Transverse colon (tissue), 4 donors: ENCODE measurements at regions not wholly inside any gene's neighbourhood (a gene's known extent, or its start where the extent isn't known, plus 50 kb on each side); places are given as distances from the start of the nearest gene placed in this dataset.

Source experiments
- DNase-seq: peaks from one replicate; pipeline ENCODE4 v3.0.0-alpha.2; 2019
- H3K27ac ChIP-seq, 4 donors: fragments of 200-600 bp; sonication (generic); 2 replicates each; pipeline ENCODE4 v1.5.1; 2016 to 2018; ENCODE audit warnings: inconsistent platforms in 4 of 4
- H3K27me3 ChIP-seq: fragments of 200-600 bp; sonication (generic); 2 replicates; pipeline ENCODE4 v1.5.1; 2017; ENCODE audit warnings: inconsistent platforms
- H3K36me3 ChIP-seq, 4 donors: fragments of 200-600 bp; sonication (generic); 2 replicates each; pipeline ENCODE4 v1.5.1; 2017 to 2019; ENCODE audit warnings: inconsistent platforms in 4 of 4
- H3K4me1 ChIP-seq, 4 donors: fragments of 200-600 bp; sonication (generic); 2 replicates each; pipeline ENCODE4 v1.5.1; 2017 to 2020; ENCODE audit warnings: inconsistent platforms in 4 of 4
- H3K4me3 ChIP-seq, 4 donors: fragments of 200-600 bp; sonication (generic); 1 replicate in 1 of 4; 2 replicates in 3 of 4; pipeline versions ENCODE4 v1.5.1 to v1.6.1; 2017 to 2019; ENCODE audit warnings: inconsistent platforms in 4 of 4
- H3K9me3 ChIP-seq, 2 donors: fragments of 200-600 bp; sonication (generic); 2 replicates each; pipeline ENCODE4 v1.5.1; 2017 to 2019; ENCODE audit warnings: inconsistent platforms in 2 of 2
- CTCF ChIP-seq, 5 experiments: fragments of 200-600 bp in 3 of 5; fragments of 450-650 bp in 2 of 5; sonication (generic) in 3 of 5; IDR thresholded peaks; 1 replicate in 2 of 5; 2 replicates in 3 of 5; pipeline ENCODE4 v1.5.1; 2016 to 2017; ENCODE audit warnings: antibody characterized with exemption in 5 of 5, inconsistent platforms in 3 of 5, mild to moderate bottlenecking in 2 of 5, moderate library complexity in 1 of 5
- EP300 ChIP-seq: sonication (generic); formaldehyde crosslinking; IDR thresholded peaks from one replicate; pipeline ENCODE4 v1.6.1; 2017; ENCODE audit warnings: antibody characterized with exemption, low read depth
- POLR2A ChIP-seq: fragments of 450-650 bp; IDR thresholded peaks from one replicate; pipeline ENCODE4 v1.6.1; 2016; ENCODE audit warnings: antibody characterized with exemption, mild to moderate bottlenecking, moderate library complexity
- POLR2AphosphoS5 ChIP-seq, 3 donors: sonication (generic); formaldehyde crosslinking; IDR thresholded peaks; one replicate each; pipeline ENCODE4 v1.6.1; 2016; ENCODE audit warnings: antibody characterized with exemption in 3 of 3
- WGBS, 2 donors: methylation state at CpG; one replicate each; pipeline ENCODE4 v1.1.5; 2018; ENCODE audit warnings: low coverage in 1 of 2; 5-methylcytosine and 5-hydroxymethylcytosine counted together
- in situ Hi-C, 4 donors: fragments of 200-750 bp; cut with MboI; loops; one replicate each; pipeline versions ENCODE4 v1.15.0 to v1.15.1; 2017; ENCODE audit warnings: low sequenced_read_pairs in 3 of 4, low pct_ligation_motif_present in 1 of 4, low pct_unique_long_range_greater_than_20kb in 1 of 4
- intact Hi-C: fragments of 100-400 bp; cut with DNase I; formaldehyde crosslinking; loops from one replicate; pipeline ENCODE4 v1.15.1; 2023; ENCODE audit warnings: low total_unique reads

DNA sequence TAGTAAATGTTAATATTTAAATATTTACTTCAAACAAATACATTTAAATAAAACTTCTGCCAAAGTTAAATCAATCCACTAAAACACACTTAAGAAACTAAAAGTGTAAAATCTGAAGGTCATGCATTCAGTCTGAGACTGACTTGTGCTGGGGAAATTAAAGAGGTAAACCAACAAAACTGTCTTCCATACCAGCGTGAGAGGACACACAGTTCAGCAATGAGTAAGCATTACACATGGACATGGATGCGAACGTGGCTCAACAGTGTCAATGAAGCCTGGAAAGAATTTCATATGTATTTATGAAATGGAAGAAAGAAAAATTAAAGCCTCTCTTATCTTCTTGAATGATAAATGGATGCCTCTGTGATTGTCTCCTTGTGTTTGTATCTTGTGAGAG is 1052.3 kb downstream of the AACS start:
- H3K4me1 ChIP-seq: no peaks in the 10 kb centered on the region
- WGBS, 2 donors: 65% methylated on average over 3 of the region's 3 CpGs; no CpG with 5 or more reads in 1 of the 2 donors
- in situ Hi-C loops: no loop called here
- no peak for TF ChIP-seq POLR2AphosphoS5 (IDR thresholded peaks at IDR 0.05)
- no peak for TF ChIP-seq EP300
- no peak for TF ChIP-seq CTCF (IDR thresholded peaks at IDR 0.05)
- no peak for TF ChIP-seq POLR2A
- no peak overlapping the region for H3K4me3 ChIP-seq
- H3K27ac ChIP-seq: no peak overlapping the region
- intact Hi-C loops: no loop called here
- no peak for DNase-seq
- H3K36me3 ChIP-seq: no peaks in the 10 kb centered on the region
- no peaks in the 10 kb centered on the region for H3K27me3 ChIP-seq
- no peaks in the 10 kb centered on the region for H3K9me3 ChIP-seq

DNA sequence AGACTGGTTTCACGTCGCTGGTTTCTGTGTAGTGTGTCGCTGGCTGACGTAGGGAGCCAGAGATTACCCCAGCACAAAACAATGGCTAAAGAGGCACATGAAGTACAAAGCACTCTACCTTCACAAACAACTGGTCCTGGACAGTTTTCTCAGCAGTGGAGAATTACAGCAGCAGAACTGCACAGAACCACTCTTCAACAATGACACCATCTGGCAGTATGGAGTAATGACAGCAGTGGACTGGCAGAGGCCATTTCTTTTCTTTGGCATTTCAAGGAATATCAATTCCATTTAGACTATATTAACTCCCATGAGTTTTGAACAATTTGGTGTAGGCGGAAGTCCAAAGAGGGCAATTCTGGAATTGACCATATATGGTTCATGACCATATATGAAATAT is 1074.1 kb downstream of the AACS start:
- WGBS, 2 donors: 93 to 94% methylated on average over 5 of the region's 5 CpGs
- Histone ChIP-seq H3K4me3 (no peak overlapping the region), H3K27ac (no peak overlapping the region), H3K36me3 (no peaks in the 10 kb centered on the region), H3K4me1 (no peaks in the 10 kb centered on the region), H3K27me3 (no peaks in the 10 kb centered on the region), H3K9me3 (peaks cover 22 to 27% of the 10 kb centered on the region in 2 donors)
- in situ Hi-C loops (no loop called here), intact Hi-C loops (no loop called here)
- TF ChIP-seq POLR2A (no peak), EP300 (no peak), POLR2AphosphoS5 (IDR thresholded peaks at IDR 0.05) (no peak), CTCF (IDR thresholded peaks at IDR 0.05) (no peak)
- DNase-seq: no peak

GRCh38 chr12:126144603-126145002 is 1079.4 kb downstream of the AACS start:
- no peaks in the 10 kb centered on the region for H3K27me3 ChIP-seq
- H3K36me3 ChIP-seq: no peaks in the 10 kb centered on the region
- H3K4me1 ChIP-seq: no peaks in the 10 kb centered on the region
- intact Hi-C loops: loop anchor here (5.0 kb wide), 1 partner anchor 648 kb away; no protein-coding TSS in a partner anchor
- no peak for DNase-seq
- peaks cover 0 to 9% of the 10 kb centered on the region in 2 donors for H3K9me3 ChIP-seq
- in situ Hi-C loops: no loop called here
- TF ChIP-seq POLR2AphosphoS5 (IDR thresholded peaks at IDR 0.05): no peak
- no peak overlapping the region for H3K27ac ChIP-seq
- H3K4me3 ChIP-seq: no peak overlapping the region
- WGBS, 2 donors: 82 to 89% methylated on average over 3 to 4 of the region's 4 CpGs

DNA sequence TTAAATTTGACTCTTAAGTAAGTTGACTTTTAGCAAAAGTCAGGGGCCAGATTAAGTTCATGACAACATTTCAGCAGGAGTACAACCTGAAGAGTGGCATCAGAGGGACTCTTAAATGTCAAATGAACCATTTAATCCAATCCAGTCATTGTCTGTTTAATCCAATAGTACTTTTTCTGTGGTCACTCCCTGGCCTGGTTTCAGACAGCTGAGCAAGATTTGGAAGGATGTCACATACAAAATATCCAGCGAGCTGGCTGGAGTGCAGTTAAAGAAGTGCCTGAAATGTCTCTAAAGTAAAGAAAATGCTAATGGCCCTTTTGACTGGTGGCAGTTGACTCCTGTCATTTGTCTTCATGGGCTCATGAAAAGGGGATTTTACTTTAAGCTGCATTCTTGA is 1082.1 kb downstream of the AACS start:
- H3K9me3 ChIP-seq: no peaks in the 10 kb centered on the region
- no peaks in the 10 kb centered on the region for H3K4me1 ChIP-seq
- no peak for TF ChIP-seq POLR2A
- no peak for TF ChIP-seq EP300
- TF ChIP-seq CTCF (IDR thresholded peaks at IDR 0.05): no peak
- TF ChIP-seq POLR2AphosphoS5 (IDR thresholded peaks at IDR 0.05): no peak
- no peak for DNase-seq
- intact Hi-C loops: loop anchor here (5.0 kb wide), 1 partner anchor 645 kb away; no protein-coding TSS in a partner anchor
- 50 to 71% methylated on average over 1 of the region's 1 CpG for WGBS, 2 donors
- in situ Hi-C loops: no loop called here
- H3K27me3 ChIP-seq: no peaks in the 10 kb centered on the region
- H3K27ac ChIP-seq: no peak overlapping the region
- H3K36me3 ChIP-seq: no peaks in the 10 kb centered on the region
- no peak overlapping the region for H3K4me3 ChIP-seq
